MM.1S (cell line): ENCODE measurements at regions not wholly inside any gene's neighbourhood (a gene's known extent, or its start where the extent isn't known, plus 50 kb on each side); places are given as distances from the start of the nearest gene placed in this dataset.

ENCODE experiments used
- DNase-seq: peaks from one replicate; pipeline ENCODE4 v3.0.0-alpha.2; 2015
- H2AFZ ChIP-seq: fragments of 300-600 bp; sonication (generic); 2 replicates; pipeline ENCODE4 v1.6.0; 2016; ENCODE audit warnings: antibody characterized with exemption, low read length
- H3F3A ChIP-seq: fragments of 300-600 bp; sonication (generic); 2 replicates; pipeline ENCODE4 v1.6.1; 2016; ENCODE audit warnings: mild to moderate bottlenecking, antibody characterized with exemption, low read length, moderate library complexity, mixed read lengths; ENCODE audit not compliant: insufficient read depth
- H3K27ac ChIP-seq: fragments of 300-600 bp; sonication (generic); 2 replicates; pipeline ENCODE4 v1.5.1; 2016; ENCODE audit warnings: mild to moderate bottlenecking, low read length
- H3K27me3 ChIP-seq: fragments of 300-600 bp; sonication (generic); replicated peaks from 2 replicates; pipeline ENCODE4 v1.6.0; 2016; ENCODE audit warnings: low read length; ENCODE audit not compliant: insufficient read depth
- H3K36me3 ChIP-seq: fragments of 300-600 bp; sonication (generic); replicated peaks from 2 replicates; pipeline ENCODE4 v1.6.1; 2016; ENCODE audit warnings: mild to moderate bottlenecking, low read length, mixed read lengths; ENCODE audit not compliant: insufficient read depth
- H3K4me1 ChIP-seq: fragments of 300-600 bp; sonication (generic); 2 replicates; pipeline ENCODE4 v1.6.1; 2016; ENCODE audit warnings: low read length, mixed read lengths
- H3K4me2 ChIP-seq: fragments of 300-600 bp; sonication (generic); 2 replicates; pipeline ENCODE4 v1.6.0; 2016; ENCODE audit warnings: low read depth, low read length
- H3K4me3 ChIP-seq: fragments of 300-600 bp; sonication (generic); 2 replicates; pipeline ENCODE4 v1.5.1; 2016; ENCODE audit warnings: low read length, mixed read lengths
- H3K79me2 ChIP-seq: fragments of 300-600 bp; sonication (generic); 2 replicates; pipeline ENCODE4 v1.6.1; 2016; ENCODE audit warnings: mixed run types, low read length, mixed read lengths
- H3K9ac ChIP-seq: fragments of 300-600 bp; sonication (generic); 2 replicates; pipeline ENCODE4 v1.6.1; 2016; ENCODE audit warnings: low read length, mixed read lengths
- H3K9me2 ChIP-seq: fragments of 300-600 bp; sonication (generic); replicated peaks from 2 replicates; pipeline ENCODE4 v1.6.1; 2016; ENCODE audit warnings: mild to moderate bottlenecking, low read length, mixed read lengths; ENCODE audit not compliant: insufficient read depth
- H3K9me3 ChIP-seq: fragments of 300-600 bp; sonication (generic); replicated peaks from 2 replicates; pipeline ENCODE4 v1.6.1; 2016; ENCODE audit warnings: mild to moderate bottlenecking, low read length, mixed read lengths; ENCODE audit not compliant: insufficient read depth
- H4K20me1 ChIP-seq: fragments of 300-600 bp; sonication (generic); 2 replicates; pipeline ENCODE4 v1.6.1; 2016; ENCODE audit warnings: mild to moderate bottlenecking, low read length, moderate library complexity, mixed read lengths; ENCODE audit not compliant: insufficient read depth
- CTCF ChIP-seq: fragments of 300-600 bp; sonication (generic); IDR thresholded peaks from 2 replicates; pipeline ENCODE4 v1.5.1; 2016; ENCODE audit warnings: antibody characterized with exemption, low read length, mixed read lengths
- EZH2 ChIP-seq: fragments of 300-600 bp; sonication (generic); optimal IDR thresholded peaks from 2 replicates; pipeline ENCODE3; 2017; ENCODE audit warnings: low read depth, mild to moderate bottlenecking, antibody characterized with exemption, low read length, mixed read lengths
- EZH2phosphoT487 ChIP-seq: fragments of 300-600 bp; sonication (generic); IDR thresholded peaks from 2 replicates; pipeline ENCODE4 v1.6.1; 2018; ENCODE audit warnings: antibody characterized with exemption, low read length

- no peak overlapping the region for H3K27ac ChIP-seq
- TF ChIP-seq CTCF (no peak), EZH2 (no peak), EZH2phosphoT487 (no peak)
- no peak overlapping the region for H3K9ac ChIP-seq
- H4K20me1 ChIP-seq: no peaks in the 10 kb centered on the region
- H3K4me1 ChIP-seq: no peaks in the 10 kb centered on the region
- no peak overlapping the region for H3K4me3 ChIP-seq
- H3K9me3 ChIP-seq: no peaks in the 10 kb centered on the region
- no peaks in the 10 kb centered on the region for H3F3A ChIP-seq
- H3K27me3 ChIP-seq: no peaks in the 10 kb centered on the region
- H3K9me2 ChIP-seq: no peaks in the 10 kb centered on the region
- no peak for DNase-seq
- no peaks in the 10 kb centered on the region for H3K36me3 ChIP-seq
- H3K4me2 ChIP-seq: no peak overlapping the region
- no peaks in the 10 kb centered on the region for H3K79me2 ChIP-seq
- H2AFZ ChIP-seq: no peak overlapping the region
These were observed 410.0 kb upstream of the KCNH7 start for GRCh38 chr2:163248376-163249253.

DNA sequence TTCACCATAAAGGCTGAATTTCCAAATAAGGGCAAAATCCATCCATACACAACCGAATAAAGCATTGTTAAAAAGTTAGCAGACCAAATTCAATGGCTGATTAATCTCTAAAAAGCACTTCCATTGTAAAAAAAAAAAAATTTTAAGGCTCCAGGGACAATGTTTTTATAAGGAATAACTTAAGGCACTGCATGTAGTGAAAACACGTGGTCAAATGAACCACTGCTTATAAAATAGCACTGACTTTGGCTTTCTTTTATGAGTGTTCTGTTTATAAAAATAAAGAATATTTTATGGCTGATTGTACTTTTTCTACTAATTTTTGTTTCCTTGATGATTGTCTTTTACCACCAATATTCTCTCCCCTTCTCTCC lies 409.3 kb upstream of the KCNH7 start:
- Histone ChIP-seq H4K20me1 (no peaks in the 10 kb centered on the region), H3K27ac (no peak overlapping the region), H3K4me3 (no peak overlapping the region), H3K4me2 (no peak overlapping the region), H2AFZ (no peak overlapping the region), H3K9me3 (no peaks in the 10 kb centered on the region), H3K27me3 (no peaks in the 10 kb centered on the region), H3K4me1 (no peaks in the 10 kb centered on the region), H3F3A (no peaks in the 10 kb centered on the region), H3K9ac (no peak overlapping the region), H3K36me3 (no peaks in the 10 kb centered on the region), H3K9me2 (no peaks in the 10 kb centered on the region), H3K79me2 (no peaks in the 10 kb centered on the region)
- DNase-seq: no peak
- TF ChIP-seq EZH2 (no peak), CTCF (no peak), EZH2phosphoT487 (no peak)

GRCh38 chr2:163247156-163247846 lies 408.7 kb upstream of the KCNH7 start:
- Histone ChIP-seq H3K36me3 (no peaks in the 10 kb centered on the region), H3K4me3 (no peak overlapping the region), H3K27me3 (no peaks in the 10 kb centered on the region), H3K27ac (no peak overlapping the region), H3K9me2 (no peaks in the 10 kb centered on the region), H3K9ac (no peak overlapping the region), H3K79me2 (no peaks in the 10 kb centered on the region), H3F3A (no peaks in the 10 kb centered on the region), H3K4me1 (no peaks in the 10 kb centered on the region), H2AFZ (no peak overlapping the region), H3K9me3 (no peaks in the 10 kb centered on the region), H3K4me2 (no peak overlapping the region), H4K20me1 (no peaks in the 10 kb centered on the region)
- TF ChIP-seq EZH2phosphoT487: no peak
- no peak for TF ChIP-seq CTCF
- TF ChIP-seq EZH2: no peak
- no peak for DNase-seq
